ENCODE measurements at regions not wholly inside any gene's neighbourhood (a gene's known extent, or its start where the extent isn't known, plus 50 kb on each side); places are given as distances from the start of the nearest gene placed in this dataset.
A peak's percentile ranks its signal among the peaks of the same experiment; 100 is the strongest.
"Not testable (repeated sequence)": the region's sequence is repeated elsewhere in the genome, so short reads cannot be mapped to it uniquely, and the experiment has no call there.

DNA sequence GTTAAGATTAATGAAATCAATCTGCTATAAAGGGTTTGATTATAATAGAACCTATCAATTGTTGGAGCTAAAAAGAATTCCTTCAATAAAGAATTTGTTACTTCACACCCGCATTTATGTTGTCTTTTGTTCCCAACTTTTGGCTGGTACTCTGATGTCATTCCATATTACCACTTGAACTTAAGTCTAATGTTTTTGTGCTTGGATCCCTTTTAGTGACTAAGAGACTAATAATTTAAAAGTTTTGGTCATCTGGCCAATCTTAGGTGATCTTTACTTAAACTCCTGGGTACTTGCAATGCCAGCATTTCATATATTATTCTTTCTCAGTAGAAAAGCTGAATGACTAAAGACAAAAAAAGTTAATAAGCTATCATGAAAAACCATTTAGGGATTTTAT, 113.0 kb downstream of the TMEM30B start:
- peak; percentile 9 for DNase-seq (ENCODE audit: low read depth)

DNA sequence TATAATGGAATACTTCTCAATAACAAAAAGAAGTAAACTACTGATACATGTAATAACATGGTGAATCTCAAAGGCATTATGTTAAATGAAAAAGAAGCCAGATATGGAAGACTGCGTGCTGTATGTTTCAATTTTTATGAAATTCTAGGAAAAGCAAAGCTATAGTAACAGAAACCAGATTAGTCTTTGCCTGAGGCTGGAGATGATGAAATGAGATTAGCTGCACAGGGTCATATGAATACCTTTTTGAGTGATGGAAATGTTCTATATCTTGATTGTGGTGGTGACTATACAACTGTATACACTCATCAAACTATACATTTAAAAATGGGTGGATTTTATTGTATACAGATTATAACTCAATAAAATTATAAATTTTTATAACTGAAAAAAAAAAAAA, 113.5 kb downstream of the TMEM30B start:
- DNase-seq (ENCODE audit: low read depth), result no peak

DNA sequence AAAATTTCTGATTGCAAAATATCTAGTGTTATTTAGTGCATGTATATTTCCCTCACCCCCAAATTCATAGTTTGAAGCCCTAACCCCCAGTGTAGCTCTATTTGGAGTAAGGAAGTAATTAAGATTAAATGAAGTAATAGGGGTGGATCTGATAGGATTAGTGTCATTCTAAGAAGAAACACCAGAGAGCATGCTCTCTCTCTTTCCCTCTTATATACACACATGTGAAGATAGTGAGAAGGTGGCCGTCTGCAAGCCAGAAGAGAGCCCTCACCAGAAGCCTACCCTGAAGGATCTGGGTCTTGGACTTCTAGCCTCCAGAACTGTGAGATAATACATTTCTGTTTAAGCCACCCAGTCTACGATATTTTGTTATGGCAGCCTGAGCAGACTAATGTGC, 120.3 kb downstream of the TMEM30B start:
- no peak for DNase-seq (ENCODE audit: low read depth)

DNA sequence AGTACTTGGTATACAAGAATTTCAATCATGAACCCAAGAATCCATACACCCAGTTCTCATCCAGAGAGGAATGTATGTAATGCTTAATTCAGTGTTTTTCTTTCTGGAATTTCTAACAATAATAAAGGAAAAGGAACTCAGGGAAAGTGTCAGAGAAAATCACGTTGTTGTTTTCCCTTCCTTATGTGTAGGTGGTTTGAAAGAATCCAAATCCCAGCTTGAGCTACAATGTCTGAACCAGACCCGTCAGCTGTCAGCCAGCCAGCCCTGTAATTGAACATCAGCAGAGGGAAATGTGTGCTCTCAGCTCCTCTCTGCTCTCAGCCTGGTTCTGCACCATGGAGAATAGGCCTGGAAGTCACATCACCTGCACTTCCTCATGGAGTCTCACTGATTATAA, 126.5 kb downstream of the TMEM30B start:
- peak; percentile 22 for DNase-seq (ENCODE audit: low read depth)

DNA sequence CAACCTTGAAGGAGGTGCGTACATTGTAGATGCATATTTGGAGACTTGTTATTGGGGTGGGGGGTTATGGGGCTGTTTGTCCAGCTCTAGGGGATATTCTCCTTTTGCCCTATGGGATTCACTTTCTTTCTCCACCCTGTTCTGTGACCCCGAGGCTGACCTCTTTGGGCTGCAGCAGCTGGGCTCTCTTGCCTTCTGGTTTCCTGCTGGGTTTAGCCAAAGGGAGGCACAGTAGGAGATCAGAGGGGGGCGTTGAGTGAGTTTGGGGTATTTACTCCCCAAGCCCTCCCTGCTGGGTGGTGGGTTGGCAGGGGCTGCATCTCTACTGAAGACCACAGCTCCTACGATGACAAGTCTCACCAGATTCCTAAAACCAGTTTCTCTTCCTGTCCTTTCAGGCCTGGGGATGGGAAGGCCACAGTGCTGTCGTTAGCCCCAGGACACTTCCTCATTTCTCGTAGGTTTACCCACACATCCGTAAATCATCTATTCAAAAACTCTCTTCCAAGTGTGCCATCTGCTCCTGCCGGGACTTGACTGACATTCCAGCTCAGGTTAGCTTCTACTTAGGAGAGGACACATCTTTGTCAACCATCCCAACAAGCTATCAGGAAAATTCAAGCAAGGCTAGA, 127.1 kb downstream of the TMEM30B start:
- peak; percentile 53 for DNase-seq (ENCODE audit: low read depth)

DNA sequence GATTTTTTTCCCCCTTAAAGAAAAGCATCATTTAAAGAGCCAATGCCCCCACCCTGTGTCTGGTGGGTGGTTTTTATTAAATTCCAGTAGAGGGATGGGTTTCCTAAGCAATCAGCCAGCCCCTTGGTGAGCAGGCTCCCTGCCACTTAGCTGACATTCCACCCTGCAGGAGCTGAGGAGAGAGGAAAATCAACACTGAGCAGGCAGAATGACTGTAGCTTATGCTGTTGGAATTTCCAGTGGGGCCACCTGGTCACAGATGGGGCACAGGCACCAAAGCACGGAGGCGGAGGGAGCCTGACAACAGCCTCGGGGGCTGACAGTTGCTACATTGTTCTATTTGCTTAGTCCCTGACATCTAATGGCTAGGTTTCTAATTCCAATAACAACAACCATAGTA, 127.7 kb downstream of the TMEM30B start:
- DNase-seq (ENCODE audit: low read depth), result peak; percentile 82

DNA sequence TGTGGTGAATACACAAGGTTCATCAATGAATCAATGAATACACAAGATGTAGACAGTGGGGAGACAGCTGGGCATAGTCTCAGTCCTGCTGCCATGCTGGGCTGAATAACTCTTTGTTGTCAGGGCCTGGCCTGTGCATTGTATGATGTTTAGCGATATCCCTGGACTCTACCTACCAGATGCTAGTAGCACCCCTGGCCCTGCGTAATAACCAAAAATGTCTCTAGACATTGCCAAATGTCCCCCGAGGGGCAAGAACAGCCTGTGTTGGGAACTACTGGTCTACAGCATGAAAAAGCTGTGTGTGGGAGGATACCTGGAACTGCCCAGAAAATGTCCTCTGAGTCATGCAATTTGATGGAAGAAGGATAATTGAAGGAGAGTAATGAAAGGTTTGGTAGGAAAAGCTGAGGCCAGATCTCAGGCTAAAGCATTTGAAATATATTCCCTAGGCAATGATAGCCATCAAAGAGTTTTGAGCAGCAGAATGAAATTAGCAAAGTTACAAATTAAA, 128.2 kb downstream of the TMEM30B start:
- peak; percentile 76 for DNase-seq (ENCODE audit: low read depth)

DNA sequence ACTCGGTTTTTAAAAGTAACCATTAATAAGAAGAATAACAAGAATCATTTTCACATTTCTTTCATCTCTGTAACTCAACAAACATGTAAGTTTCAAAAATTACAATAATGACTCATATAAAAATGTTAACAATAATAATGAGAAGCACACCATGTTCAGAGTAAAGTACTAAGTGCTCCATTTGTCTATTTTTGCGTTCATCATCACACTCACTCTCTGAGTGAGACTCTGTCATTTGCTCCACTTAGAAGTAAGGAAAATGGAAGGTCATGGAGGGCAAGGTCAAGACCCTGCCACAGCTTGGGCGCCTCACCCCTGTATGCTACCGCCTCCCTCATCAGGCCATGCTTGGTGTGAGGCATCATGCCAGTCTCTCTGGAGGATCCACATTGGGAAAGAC, 129.9 kb downstream of the TMEM30B start:
- peak; percentile 86 for DNase-seq (ENCODE audit: low read depth)

DNA sequence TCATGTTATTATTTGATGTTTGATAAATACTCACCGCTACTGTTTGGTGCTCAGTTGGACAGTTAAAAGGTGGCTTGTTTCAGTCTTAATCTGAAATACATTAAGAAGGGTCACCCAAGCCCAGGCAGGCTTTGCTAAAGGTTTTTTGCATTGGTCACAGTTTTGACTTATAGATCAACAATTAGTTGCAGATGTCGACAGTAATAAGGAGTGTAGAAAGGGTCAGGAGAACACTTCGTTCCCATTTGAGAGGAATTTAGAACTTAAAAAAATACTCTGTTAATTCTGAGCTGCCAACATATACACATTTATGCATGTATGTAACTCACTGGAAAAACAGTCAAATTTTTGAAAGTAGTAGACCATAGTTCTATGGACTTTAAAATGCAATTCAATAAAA, 130.3 kb downstream of the TMEM30B start:
- peak; percentile 61 for DNase-seq (ENCODE audit: low read depth)

DNA sequence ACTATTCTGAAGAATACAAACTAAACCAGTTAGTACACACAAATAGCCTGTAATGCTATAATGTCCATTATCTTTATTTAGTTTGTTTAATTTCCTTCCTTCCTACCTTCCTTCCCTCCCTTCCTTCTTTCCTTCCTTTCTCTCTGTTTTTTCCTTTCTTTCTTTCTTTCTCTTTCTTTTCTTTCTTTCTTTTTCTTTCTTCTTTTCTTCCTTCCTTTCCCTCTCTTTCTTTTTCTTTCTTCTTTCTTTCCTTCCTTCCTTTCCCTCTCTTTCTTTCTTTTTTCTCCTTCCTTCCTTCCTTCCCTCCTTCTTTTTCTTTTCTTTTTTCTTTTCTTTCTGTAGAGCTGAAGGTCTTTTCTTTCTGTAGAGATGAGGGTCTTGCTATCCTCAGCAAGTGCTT, 131.2 kb downstream of the TMEM30B start:
- no peak for DNase-seq (ENCODE audit: low read depth)

DNA sequence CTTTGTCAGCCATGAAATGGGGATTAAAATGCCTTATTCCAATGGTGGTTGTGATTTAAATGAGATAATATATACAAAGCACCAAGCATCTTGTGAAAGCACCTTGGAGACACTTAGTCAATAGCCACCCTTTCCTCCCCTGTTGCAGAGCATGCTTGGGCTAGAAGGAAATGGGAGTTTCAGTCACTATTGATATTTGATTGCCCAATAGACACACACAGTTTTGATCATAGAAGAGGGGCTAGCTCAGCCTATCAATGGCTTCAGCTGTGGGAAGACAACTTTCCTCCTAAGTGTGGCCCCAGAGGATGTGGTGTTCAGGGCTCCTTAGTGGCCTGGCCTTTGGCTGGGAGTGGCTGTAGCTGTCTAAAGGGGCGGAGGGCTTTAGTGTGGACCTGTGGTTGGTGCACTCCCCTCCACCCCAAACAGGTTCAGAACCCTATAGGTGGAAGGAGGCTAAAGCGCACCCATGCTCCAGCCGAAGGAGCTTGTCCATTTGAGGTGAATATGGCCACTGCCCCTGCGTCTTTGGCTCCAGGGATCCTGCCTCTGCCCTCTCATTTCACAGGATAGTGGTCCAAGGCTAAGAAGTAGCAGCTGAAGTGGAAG, 132.3 kb downstream of the TMEM30B start:
- DNase-seq (ENCODE audit: low read depth), result no peak

DNA sequence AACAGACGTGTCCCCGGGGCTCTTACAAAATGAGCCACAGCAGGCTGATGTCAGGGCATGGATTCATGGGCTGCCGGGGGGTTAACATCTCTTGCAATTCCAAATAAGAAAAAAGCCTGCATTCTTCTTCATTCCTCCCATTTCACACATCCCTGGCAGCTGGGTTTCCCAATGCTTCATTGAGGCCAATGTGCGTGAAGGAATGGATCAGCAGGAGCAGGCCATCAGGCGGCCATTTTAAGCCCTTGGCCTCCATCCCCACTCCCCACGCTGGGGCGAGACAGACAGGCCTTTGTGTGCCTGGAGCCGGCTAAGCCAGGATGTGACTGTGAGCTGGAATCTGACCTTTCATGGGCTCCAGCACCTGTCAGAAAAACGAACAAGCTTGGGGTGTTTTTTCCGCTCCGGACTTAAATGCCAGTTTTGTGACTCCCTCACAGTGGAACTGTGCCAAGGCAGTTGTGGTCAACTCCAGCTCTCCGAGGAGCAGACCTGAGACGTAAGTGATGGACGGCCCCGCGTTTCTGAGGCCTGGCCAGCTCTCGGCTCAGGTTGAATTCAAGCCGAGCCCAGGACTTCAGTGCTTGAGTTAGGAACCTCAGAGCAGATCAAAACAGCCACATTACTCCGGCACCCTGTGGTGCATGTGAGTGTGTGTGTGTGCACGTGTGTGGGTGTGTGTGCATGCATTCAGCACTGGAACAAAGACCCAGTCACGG, 133.1 kb downstream of the TMEM30B start:
- peak; percentile 100 for DNase-seq (ENCODE audit: low read depth)

DNA sequence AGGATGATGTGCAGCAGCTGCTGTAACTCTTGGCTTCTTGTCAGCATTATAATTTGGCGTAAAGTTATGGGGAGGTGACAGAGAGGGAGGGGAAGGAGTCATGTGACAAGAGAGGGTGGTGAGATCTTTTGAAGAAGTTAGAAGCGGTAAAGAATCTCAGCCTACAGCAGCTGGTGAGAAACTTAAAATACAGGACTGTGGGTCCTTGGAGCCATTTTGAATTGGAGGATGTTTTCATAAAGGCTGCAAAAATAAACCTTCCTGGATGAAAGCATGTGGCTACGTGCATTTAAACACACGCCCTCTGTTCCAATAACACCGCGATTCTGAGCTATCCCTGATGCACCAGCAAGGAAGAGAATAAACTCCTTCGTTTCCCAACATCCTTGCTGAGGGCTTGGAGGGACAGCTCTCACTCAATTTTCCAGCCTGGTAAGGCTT, 133.7 kb downstream of the TMEM30B start:
- peak; percentile 98 for DNase-seq (ENCODE audit: low read depth)

DNA sequence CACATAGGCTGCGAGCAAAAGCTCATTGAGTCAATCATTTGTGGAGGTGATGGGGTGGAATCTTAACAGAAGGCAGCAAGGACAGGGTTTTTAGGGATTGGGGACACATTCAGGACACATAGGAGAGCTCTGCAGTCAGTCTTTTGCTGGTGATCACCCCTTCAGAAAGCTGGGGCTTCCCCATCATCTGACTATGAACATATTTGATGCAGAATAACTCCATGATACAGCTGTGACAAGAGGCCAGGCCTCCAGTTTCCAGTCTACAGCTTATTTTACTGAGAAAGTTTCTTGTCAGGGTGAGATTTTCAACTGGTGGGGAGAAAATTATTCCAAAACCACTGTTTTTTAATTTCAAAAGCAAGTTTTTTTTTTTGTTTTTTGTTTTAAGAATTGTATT, 134.2 kb downstream of the TMEM30B start:
- no peak for DNase-seq (ENCODE audit: low read depth)

DNA sequence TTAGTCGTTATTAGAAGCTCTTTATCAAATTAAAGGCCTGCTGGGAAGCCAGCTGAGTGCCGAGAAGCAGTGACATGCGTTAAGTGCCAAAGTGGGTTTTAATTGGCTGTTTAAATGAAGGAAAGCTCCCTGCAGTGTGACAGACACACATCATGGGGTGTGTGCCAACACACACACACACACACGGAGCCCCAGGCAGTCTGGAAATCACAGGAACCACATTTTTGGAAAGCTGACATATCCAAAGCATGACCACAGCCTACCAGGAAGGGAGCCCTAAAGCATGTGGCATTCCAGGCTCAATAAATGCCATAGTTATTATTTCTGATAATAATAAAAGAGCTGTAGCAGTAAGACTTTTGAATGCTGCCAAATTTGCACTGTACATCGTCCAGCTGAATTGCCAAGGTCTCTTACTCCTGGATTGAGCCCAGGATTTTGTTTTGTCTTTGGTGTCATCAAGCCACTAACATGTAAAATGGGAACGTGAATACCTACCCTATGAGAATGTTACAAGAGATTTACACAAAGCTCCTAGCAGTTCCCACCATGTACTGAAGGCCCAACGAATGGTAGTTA, 135.1 kb downstream of the TMEM30B start:
- DNase-seq (ENCODE audit: low read depth), result peak; percentile 84

DNA sequence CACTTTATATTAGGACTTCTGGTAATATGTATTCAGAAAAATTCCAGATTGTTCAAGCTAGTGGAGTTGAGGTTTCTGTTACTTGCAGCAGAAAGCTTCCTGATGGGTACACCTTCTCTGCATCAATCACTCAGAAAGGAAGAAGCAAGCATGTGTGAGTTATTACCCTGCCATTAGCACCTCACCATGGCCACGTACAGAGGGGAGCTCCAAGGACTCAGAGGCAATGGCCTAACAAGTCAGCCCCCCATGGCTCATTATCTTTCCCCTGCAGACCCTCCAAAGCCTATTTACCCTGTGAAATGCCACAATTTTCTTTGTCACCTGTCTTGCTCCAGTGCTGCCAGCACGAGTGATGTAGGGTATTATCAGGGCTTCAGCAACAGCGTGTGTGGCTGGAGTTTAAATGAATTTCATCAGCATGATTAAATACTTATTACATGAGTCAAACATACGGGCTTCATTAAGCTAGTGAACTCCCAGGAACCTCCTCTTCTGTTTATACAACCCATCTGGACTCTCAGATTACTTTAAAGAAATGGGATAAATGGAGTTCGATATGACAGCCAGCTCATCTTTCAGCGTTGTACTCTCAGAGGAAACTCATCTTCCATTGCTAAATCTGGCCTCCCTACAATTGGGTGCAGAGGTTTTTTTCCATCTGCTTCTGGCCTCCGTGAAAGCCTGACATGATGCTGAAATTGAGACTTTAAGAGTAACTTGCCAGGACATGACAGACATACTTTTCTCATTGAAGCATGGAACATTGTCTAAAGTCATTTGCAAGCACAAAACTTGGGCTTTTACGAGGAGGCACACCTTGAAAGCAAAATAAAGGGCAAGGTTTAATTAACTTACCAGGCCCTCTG, 135.9 kb downstream of the TMEM30B start:
- DNase-seq (ENCODE audit: low read depth), result peak; percentile 87

DNA sequence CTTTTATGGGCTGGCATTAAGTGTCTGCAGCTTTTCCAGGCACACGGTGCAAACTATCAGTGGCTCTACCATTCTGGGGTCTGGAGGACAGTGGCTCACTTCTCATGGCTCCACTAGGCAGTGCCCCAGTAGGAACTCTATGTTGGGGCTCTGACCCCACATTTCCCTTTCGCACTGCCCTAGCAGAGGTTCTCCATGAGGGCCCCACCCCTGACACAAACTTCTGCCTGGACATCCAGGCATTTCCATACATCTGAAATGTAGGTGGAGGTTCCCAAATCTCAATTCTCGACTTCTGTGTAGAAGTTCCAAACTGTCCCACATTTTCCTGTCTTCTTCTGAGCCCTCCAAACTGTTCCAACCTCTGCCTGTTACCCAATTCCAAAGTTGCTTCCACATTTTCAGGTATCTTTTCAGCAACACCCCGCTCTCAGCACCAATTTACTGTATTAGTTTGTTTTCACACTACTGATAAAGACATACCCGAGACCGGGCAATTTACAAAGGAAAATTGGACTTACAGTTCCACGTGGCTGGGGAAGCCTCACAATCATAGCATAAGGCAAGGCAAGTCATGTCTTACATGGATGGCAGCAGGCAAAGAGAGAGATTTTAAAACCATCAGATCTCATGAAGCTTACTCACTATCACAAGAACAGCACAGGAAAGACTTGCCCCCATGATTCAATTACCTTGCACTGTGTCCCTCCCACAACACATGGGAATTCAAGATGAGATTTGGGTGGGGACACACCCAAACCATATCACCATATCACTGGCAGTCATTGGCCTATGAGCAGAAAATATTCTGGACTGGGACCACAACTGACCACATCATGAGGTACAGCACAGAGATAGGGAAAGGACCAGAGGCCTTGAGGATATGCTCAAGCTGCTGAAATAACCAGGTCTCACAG, 136.8 kb downstream of the TMEM30B start:
- DNase-seq (ENCODE audit: low read depth), result not testable (repeated sequence)

DNA sequence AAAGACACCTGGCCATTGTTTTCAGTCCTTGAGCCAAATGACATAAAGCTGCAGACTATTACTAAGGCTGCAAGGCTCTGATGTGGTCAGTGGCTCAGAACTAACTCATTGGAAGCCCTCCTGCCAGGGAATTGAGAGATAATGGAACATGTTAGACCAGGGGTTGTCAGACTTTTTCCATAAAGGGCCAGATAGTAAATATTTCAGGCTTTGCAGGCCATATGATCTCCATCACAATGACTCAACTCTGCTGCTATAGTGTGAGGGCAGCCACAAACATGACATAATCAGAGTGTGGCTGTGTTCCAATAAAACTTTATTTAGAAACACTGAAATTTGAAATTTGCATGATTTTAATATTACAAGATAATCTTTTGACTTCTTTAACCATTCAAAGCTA, 140.3 kb downstream of the TMEM30B start:
- peak; percentile 84 for DNase-seq (ENCODE audit: low read depth)

DNA sequence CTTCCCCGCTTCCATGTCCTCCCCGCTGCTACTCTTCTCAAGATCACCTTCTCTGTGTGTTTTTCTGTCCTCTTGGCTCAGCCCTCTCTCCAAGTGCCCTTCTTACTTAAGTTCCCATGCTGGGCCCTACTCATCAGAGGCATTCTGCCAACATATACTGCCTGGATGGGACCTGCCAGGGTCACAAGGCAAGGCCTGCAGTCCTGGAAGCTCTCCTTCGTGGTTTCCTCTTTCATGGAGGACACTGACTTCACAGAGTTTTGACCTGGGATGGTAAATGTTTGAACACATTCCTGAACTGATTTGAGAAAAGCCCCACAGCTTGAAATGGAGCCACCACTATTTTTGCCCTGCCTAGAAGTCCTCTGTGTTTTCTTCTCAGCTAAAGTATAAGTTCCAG, 140.9 kb downstream of the TMEM30B start:
- DNase-seq (ENCODE audit: low read depth), result no peak

DNA sequence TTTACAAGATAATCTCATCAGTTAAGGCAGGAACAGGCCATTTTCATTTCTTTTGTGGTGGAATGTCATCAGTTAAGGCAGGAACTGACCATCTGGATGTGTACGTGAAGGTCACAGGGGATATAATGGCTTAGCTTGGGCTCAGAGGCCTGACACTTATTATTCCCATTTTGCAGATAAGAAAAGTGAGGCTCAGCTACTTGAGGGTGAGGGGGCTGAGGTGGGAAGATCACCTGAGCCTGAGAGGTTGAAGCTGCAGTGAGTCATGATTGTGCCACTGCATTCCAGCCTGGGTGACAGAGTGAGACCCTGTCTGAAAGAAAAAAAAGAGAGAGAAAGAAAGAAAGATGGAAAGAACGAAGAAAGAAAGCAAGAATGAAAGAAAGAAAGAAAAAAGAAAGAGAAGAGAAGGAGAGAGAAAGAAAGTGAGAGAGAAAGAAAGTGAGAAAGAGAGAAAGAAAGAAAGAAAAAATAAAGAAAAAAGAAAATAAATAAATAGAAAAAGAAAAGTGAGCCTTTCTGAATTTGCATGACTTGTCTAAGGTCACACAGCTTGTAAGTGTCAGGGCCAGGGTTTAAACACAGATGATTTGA, 142.0 kb downstream of the TMEM30B start:
- no peak for DNase-seq (ENCODE audit: low read depth)

Data from LHCN-M2 (cell line).